NCI-H510A treated with DMSO at 0.1 percent for 48 hours (cell line): ENCODE measurements at regions not wholly inside any gene's neighbourhood (a gene's known extent, or its start where the extent isn't known, plus 50 kb on each side); places are given as distances from the start of the nearest gene placed in this dataset.
A peak's percentile ranks its signal among the peaks of the same experiment; 100 is the strongest.
"Not testable (repeated sequence)": the region's sequence is repeated elsewhere in the genome, so short reads cannot be mapped to it uniquely, and the experiment has no call there.

ENCODE experiments used
- DNase-seq: peaks from one replicate; lab custom pipeline; 2025; lab: John Stamatoyannopoulos, UW

- DNase-seq: no peak
Measured at GRCh38 chr3:18124501-18124900, 300.6 kb downstream of the SATB1 start.

GRCh38 chr3:18122264-18122663, 302.9 kb downstream of the SATB1 start:
- no peak for DNase-seq

DNA sequence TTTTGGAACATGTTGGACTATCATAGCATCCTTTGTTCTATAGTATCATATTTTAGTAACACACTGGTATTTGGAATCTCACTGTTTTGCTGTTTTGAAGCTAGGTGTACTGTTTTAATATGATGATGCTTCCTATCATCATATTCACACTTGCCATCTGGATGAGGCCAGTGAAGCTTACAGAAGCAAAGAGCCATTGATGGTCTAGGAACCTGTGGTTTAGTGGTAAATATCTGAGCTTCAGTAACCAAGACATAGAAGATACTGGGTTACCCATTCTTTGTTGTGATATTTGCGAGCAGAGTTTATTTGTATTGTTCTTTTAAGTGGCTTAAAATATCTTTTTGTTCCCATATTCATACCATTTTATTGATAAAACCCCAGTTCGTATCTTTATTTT, 304.1 kb downstream of the SATB1 start:
- DNase-seq: no peak

- DNase-seq: no peak
Measured at GRCh38 chr3:18119866-18120265, 305.3 kb downstream of the SATB1 start.

DNA sequence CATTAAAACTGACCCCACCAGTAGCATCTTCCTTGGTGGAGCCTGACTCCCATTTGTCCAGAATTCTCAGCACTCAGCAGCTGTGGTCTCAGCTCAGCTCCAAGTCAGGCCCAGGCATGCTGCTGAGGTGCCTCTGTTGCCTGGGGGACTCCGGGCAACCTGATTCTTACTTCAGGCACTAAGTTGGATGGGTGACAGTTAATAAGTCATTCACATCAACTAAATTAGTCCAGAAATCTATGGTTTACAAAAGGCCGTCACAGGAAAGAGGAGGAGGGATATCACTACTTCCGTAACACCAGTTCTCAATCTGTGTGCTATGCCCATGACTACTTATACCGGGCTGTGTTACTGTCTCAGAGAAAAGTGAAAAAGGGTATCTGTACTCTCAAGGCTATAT, 310.2 kb downstream of the SATB1 start:
- no peak for DNase-seq

- DNase-seq: no peak
Measured at GRCh38 chr3:18113417-18113816, 311.7 kb downstream of the SATB1 start.

DNA sequence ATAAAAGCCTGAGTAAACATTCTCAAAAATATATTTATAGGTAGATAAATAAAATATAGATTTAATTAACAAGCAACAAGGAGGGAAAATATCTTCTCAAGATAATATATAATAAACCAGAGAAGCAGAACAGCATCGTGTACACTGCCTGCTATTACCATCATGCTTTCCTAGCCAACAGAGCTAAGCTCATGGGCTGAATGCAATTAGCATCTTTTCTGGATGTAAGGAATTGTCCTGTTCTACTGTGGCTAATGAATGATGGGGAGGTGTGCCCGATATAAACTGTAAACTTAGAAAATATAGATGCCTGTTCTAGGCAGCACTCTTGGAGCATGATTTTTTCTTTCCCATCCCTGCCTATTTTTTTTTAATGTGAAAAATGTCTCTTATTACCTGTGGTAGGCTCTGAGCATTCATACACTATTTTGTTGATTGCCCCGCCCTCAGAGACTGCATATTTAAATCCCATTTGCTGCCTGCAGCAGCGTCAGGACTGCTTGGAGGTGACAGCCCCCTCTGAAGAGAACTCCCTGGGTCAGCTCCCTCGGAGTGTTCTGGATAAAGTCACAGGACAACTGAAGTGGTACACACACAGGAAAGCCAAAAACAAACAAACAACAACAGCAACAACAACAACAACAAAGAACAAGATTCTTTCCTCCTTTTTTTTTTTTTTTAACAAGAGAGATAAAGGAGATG, 312.3 kb downstream of the SATB1 start:
- no peak for DNase-seq

- DNase-seq: peak; percentile 33
Measured at GRCh38 chr3:18111796-18112232, 313.3 kb downstream of the SATB1 start.

DNA sequence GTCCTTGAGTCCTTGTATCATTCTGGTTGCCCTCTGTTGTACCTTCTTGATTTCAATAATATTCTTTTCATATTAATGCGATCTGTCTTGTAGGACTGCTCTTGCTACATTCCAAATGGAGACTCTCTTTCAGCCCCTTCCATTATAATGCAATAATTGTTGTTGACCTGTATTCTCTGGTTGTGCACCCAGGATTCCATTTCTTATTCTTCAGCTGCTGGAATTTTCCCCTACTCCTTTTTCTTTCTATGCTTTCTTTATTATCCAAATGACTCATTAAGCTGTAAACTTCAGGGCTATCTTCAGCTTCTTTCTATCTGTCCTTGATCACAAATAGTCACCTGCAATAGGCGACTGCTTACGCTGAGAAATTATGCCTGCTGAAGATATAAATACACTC, 321.5 kb downstream of the SATB1 start:
- DNase-seq: no peak

- no peak for DNase-seq
Measured at GRCh38 chr3:18100121-18100520, 325.0 kb downstream of the SATB1 start.

DNA sequence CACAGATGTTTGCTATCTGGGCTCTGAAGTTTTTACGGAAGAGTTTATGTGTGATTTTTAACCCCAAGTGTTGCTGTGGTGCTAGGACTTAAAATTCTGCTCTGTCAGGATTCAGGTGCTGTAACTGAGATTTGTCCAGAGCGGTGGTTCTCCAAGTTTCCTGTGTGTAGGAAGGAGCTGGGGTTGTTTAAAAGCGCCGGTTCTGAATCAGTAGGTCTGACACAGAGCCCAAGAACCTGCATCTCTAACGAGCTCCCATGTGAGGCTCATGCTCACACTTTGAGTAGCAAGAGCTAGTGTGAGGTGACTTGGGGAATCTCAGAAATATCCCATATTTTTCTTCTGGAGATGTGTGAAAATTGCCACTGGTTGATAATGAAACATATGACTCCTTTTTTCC, 325.5 kb downstream of the SATB1 start:
- no peak for DNase-seq

- no peak for DNase-seq
Measured at GRCh38 chr3:18098960-18099587, 326.1 kb downstream of the SATB1 start.

DNA sequence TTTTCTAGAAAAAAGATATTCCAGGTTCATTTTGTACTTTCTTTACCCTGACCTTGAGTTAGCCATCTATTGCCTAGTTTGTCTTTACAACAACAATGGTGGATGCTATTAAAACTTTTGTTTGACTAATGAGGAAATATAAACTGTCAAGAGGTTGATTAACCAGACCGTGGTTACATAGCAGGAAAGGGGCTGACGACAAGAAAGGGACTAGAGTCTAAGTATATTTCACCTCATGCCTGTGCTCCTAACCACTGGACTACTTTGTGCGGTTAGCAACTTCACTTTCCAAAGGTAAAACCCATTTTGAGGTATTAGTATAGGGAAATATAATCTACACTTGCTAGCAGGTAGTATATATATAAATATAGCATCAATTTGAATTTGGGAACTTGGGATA, 327.1 kb downstream of the SATB1 start:
- DNase-seq: no peak

GRCh38 chr3:18097473-18097872, 327.7 kb downstream of the SATB1 start:
- DNase-seq: no peak

GRCh38 chr3:18092726-18093125, 332.4 kb downstream of the SATB1 start:
- DNase-seq: no peak

DNA sequence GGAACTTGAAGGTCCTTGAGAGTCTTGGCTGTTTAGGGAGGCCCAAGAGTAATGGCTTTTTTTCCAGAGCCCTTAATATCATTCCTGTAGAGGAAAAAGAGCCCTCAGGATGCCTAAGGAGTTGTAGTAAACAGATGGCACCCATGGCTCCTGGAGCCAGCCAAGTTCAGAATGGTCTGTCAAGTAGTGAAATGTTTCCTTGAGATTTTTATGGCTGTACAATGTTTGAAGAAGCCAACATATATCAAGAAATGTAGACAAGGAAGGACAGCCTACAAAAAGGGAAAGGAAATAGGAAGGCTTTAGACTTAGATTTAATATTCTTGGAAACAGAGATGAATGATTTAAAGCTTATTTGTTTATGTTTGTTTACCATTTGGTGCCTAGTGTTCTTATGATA, 334.8 kb downstream of the SATB1 start:
- no peak for DNase-seq

DNA sequence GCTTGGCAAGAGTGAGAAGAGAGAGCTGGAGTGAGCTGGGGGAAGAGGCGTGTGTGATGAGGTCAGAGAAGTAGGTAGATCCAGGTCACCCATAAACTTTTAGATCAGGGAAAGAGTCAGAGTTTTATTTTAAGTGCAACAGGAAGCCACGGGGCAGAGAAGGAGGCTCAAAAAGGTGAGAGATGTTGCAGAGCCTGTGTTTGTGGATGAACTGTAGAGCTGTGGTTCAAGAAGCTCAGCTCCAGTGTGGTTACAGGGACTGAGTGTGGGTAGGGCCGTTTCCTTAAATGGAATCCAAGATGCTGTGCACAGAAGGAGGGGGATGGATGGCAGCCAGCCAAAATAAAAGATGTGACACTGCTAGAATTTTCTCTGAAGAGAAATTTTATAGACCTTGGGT, 337.2 kb downstream of the SATB1 start:
- DNase-seq: no peak

GRCh38 chr3:18086760-18087159, 338.4 kb downstream of the SATB1 start:
- no peak for DNase-seq

GRCh38 chr3:18086078-18086477, 339.1 kb downstream of the SATB1 start:
- no peak for DNase-seq

DNA sequence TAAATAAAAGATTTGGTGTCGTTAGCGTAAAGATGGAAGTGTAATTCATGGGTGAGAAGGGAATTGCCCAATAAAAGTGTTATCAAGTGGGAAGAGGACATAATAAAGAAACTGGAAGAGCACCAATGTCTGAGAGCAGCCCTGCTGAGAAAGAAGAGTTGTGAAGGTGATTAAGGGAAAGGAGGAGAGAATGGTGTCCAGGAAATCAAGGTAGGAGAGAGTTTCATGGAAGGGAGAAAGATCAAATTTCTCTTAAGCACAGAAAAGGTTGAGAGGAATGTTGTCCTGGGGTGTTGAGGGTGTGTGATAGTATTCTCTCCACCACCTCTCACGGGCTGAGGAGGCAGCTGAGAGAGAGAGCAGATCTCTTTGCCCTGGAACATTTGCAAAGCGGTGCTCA, 339.7 kb downstream of the SATB1 start:
- no peak for DNase-seq

DNA sequence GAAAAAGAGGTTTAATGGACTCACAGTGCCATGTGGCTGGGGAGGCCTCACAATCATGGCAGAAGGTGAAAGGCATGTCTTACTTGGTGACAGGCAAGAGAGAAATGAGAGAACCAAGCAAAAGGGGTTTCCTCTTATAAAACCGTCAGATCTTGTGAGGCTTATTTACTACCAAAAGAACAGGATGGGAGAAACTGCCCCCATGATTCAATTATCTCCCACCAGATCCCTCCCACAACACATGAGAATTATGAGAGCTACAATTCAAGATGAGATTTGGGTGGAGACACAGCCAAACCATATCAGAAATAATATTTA, 340.8 kb upstream of the TBC1D5 start:
- not testable (repeated sequence) for DNase-seq

- DNase-seq: no peak
Measured at GRCh38 chr3:18082551-18083272, 340.3 kb upstream of the TBC1D5 start.

GRCh38 chr3:18080198-18080689, 337.8 kb upstream of the TBC1D5 start:
- no peak for DNase-seq
